Transverse colon (tissue), 4 donors: ENCODE measurements at regions not wholly inside any gene's neighbourhood (a gene's known extent, or its start where the extent isn't known, plus 50 kb on each side); places are given as distances from the start of the nearest gene placed in this dataset.

Experiments used
- DNase-seq: peaks from one replicate; pipeline ENCODE4 v3.0.0-alpha.2; 2019
- H3K27ac ChIP-seq, 4 donors: fragments of 200-600 bp; sonication (generic); 2 replicates each; pipeline ENCODE4 v1.5.1; 2016 to 2018; ENCODE audit warnings: inconsistent platforms in 4 of 4
- H3K27me3 ChIP-seq: fragments of 200-600 bp; sonication (generic); 2 replicates; pipeline ENCODE4 v1.5.1; 2017; ENCODE audit warnings: inconsistent platforms
- H3K36me3 ChIP-seq, 4 donors: fragments of 200-600 bp; sonication (generic); 2 replicates each; pipeline ENCODE4 v1.5.1; 2017 to 2019; ENCODE audit warnings: inconsistent platforms in 4 of 4
- H3K4me1 ChIP-seq, 4 donors: fragments of 200-600 bp; sonication (generic); 2 replicates each; pipeline ENCODE4 v1.5.1; 2017 to 2020; ENCODE audit warnings: inconsistent platforms in 4 of 4
- H3K4me3 ChIP-seq, 4 donors: fragments of 200-600 bp; sonication (generic); 1 replicate in 1 of 4; 2 replicates in 3 of 4; pipeline versions ENCODE4 v1.5.1 to v1.6.1; 2017 to 2019; ENCODE audit warnings: inconsistent platforms in 4 of 4
- H3K9me3 ChIP-seq, 2 donors: fragments of 200-600 bp; sonication (generic); 2 replicates each; pipeline ENCODE4 v1.5.1; 2017 to 2019; ENCODE audit warnings: inconsistent platforms in 2 of 2
- CTCF ChIP-seq, 5 experiments: fragments of 200-600 bp in 3 of 5; fragments of 450-650 bp in 2 of 5; sonication (generic) in 3 of 5; IDR thresholded peaks; 1 replicate in 2 of 5; 2 replicates in 3 of 5; pipeline ENCODE4 v1.5.1; 2016 to 2017; ENCODE audit warnings: antibody characterized with exemption in 5 of 5, inconsistent platforms in 3 of 5, mild to moderate bottlenecking in 2 of 5, moderate library complexity in 1 of 5
- EP300 ChIP-seq: sonication (generic); formaldehyde crosslinking; IDR thresholded peaks from one replicate; pipeline ENCODE4 v1.6.1; 2017; ENCODE audit warnings: antibody characterized with exemption, low read depth
- POLR2A ChIP-seq: fragments of 450-650 bp; IDR thresholded peaks from one replicate; pipeline ENCODE4 v1.6.1; 2016; ENCODE audit warnings: antibody characterized with exemption, mild to moderate bottlenecking, moderate library complexity
- POLR2AphosphoS5 ChIP-seq, 3 donors: sonication (generic); formaldehyde crosslinking; IDR thresholded peaks; one replicate each; pipeline ENCODE4 v1.6.1; 2016; ENCODE audit warnings: antibody characterized with exemption in 3 of 3
- WGBS, 2 donors: methylation state at CpG; one replicate each; pipeline ENCODE4 v1.1.5; 2018; ENCODE audit warnings: low coverage in 1 of 2; 5-methylcytosine and 5-hydroxymethylcytosine counted together
- in situ Hi-C, 4 donors: fragments of 200-750 bp; cut with MboI; loops; one replicate each; pipeline versions ENCODE4 v1.15.0 to v1.15.1; 2017; ENCODE audit warnings: low sequenced_read_pairs in 3 of 4, low pct_ligation_motif_present in 1 of 4, low pct_unique_long_range_greater_than_20kb in 1 of 4
- intact Hi-C: fragments of 100-400 bp; cut with DNase I; formaldehyde crosslinking; loops from one replicate; pipeline ENCODE4 v1.15.1; 2023; ENCODE audit warnings: low total_unique reads

DNA sequence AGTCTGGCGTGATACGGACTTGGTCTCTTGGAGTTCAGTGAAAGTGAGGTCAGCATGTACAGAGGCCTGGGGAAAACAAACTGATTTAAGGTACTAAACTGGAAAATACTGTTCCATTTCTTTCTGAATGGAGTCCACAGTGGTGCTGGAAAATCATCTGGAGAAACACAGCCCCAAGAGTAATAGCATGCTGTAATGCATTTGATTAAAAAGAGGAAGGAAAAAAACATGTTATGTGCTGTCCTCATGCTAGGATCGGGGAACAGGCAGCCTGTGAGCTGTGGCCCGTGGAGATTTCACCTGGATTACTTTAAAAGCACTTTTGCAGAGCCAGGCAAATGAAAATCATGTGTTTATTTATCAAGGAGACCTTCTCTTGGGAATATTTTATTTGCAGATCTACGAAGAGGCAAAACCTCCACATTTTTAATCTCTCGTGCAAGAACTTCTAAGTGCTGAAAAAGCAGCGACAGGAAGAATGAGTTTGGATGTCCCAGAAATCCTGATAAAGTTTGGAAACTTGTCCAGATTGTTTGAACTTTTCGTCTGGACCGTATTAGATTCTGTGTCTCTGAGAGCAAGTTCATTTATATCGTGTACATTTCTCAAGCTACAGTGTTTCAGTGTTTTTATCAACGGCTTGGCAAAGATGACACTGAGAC, 228.8 kb downstream of the GAS1 start:
- no peak for TF ChIP-seq EP300
- TF ChIP-seq CTCF (IDR thresholded peaks at IDR 0.05): no peak
- no peak overlapping the region for H3K27ac ChIP-seq
- intact Hi-C loops: no loop called here
- no peak for DNase-seq
- no peaks in the 10 kb centered on the region for H3K36me3 ChIP-seq
- peaks cover 0 to 3% (median 0%) of the 10 kb centered on the region in 4 donors for H3K4me1 ChIP-seq
- 77 to 82% methylated on average over 9 to 11 of the region's 11 CpGs for WGBS, 2 donors
- H3K27me3 ChIP-seq: no peaks in the 10 kb centered on the region
- no peak overlapping the region for H3K4me3 ChIP-seq
- no peaks in the 10 kb centered on the region for H3K9me3 ChIP-seq
- in situ Hi-C loops: no loop called here

GRCh38 chr9:86716326-86716922, 230.9 kb downstream of the GAS1 start:
- no peak for TF ChIP-seq CTCF (IDR thresholded peaks at IDR 0.05)
- no peak for TF ChIP-seq EP300
- TF ChIP-seq POLR2A: no peak
- TF ChIP-seq POLR2AphosphoS5 (IDR thresholded peaks at IDR 0.05): no peak
- H3K4me3 ChIP-seq: no peak overlapping the region
- no peaks in the 10 kb centered on the region for H3K4me1 ChIP-seq
- no peak for DNase-seq
- no peaks in the 10 kb centered on the region for H3K27me3 ChIP-seq
- H3K27ac ChIP-seq: no peak overlapping the region
- no peaks in the 10 kb centered on the region for H3K36me3 ChIP-seq
- in situ Hi-C loops: no loop called here
- WGBS, 2 donors: 70 to 83% methylated on average over 2 to 4 of the region's 4 CpGs
- no peaks in the 10 kb centered on the region for H3K9me3 ChIP-seq
- intact Hi-C loops: no loop called here

- Histone ChIP-seq H3K36me3 (no peaks in the 10 kb centered on the region), H3K4me3 (no peak overlapping the region), H3K27ac (no peak overlapping the region), H3K4me1 (no peaks in the 10 kb centered on the region), H3K9me3 (no peaks in the 10 kb centered on the region), H3K27me3 (no peaks in the 10 kb centered on the region)
- intact Hi-C loops (no loop called here), in situ Hi-C loops (no loop called here)
- WGBS, 2 donors: 9 to 67% methylated on average over 1 to 4 of the region's 4 CpGs
- TF ChIP-seq POLR2AphosphoS5 (IDR thresholded peaks at IDR 0.05): no peak
- no peak for TF ChIP-seq CTCF (IDR thresholded peaks at IDR 0.05)
- TF ChIP-seq EP300: no peak
- no peak for TF ChIP-seq POLR2A
- no peak for DNase-seq
These were observed 232.3 kb downstream of the GAS1 start for GRCh38 chr9:86714999-86715398.

- intact Hi-C loops: no loop called here
- no peaks in the 10 kb centered on the region for H3K27me3 ChIP-seq
- no peaks in the 10 kb centered on the region for H3K4me1 ChIP-seq
- no peak for DNase-seq
- H3K27ac ChIP-seq: peak overlapping the region in 1 of 4 donors; percentile 8
- TF ChIP-seq CTCF (IDR thresholded peaks at IDR 0.05): no peak
- no peak for TF ChIP-seq EP300
- no peak for TF ChIP-seq POLR2A
- TF ChIP-seq POLR2AphosphoS5 (IDR thresholded peaks at IDR 0.05): no peak
- H3K36me3 ChIP-seq: no peaks in the 10 kb centered on the region
- H3K4me3 ChIP-seq: no peak overlapping the region
- in situ Hi-C loops: no loop called here
- no peaks in the 10 kb centered on the region for H3K9me3 ChIP-seq
- 78% methylated on average over 1 of the region's 1 CpG; no CpG with 5 or more reads in 1 of the 2 donors for WGBS, 2 donors
These were observed 233.3 kb downstream of the GAS1 start for GRCh38 chr9:86713970-86714369.
